ENCODE measurements at regions not wholly inside any gene's neighbourhood (a gene's known extent, or its start where the extent isn't known, plus 50 kb on each side); places are given as distances from the start of the nearest gene placed in this dataset.

DNA sequence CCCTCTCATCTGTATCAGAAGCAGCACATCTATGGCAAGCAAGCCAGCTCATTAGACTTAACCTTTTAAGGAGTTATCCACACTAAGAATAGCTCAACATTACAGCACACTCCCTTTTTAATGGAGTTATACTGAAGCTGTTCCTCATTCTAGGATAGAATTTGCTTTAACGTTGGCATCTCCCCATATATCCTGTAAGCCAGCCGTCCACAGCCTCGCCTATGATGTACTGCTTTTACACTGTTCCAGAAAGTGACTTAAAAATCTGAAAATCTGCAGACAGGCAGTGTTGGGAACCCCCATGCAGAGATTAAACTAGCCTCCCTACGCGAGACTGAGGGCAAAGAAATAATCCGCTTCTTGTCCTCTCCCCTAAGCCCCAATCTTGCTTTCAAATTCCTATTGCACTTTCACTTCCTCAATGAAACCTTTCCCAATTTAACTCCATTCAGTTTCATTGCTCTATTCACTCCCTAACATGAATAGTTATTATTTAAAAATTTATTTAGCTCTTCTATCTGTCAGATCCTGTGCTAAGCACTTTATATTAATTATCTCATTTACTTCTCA is 225.0 kb downstream of the BLID start:
- no peak for TF ChIP-seq CEBPB (IDR thresholded peaks at IDR 0.05)
- TF ChIP-seq TEAD4 (IDR thresholded peaks at IDR 0.05), result no peak
- TF ChIP-seq MAX (IDR thresholded peaks at IDR 0.05), result no peak
- TF ChIP-seq RAD21 (IDR thresholded peaks at IDR 0.05; ENCODE audit: low read depth), result no peak
- no peak for TF ChIP-seq YY1 (IDR thresholded peaks at IDR 0.05; ENCODE audit: low read depth)
- no peak for TF ChIP-seq CREB1 (IDR thresholded peaks at IDR 0.05; ENCODE audit: low read depth)
- TF ChIP-seq NFIC (IDR thresholded peaks at IDR 0.05), result no peak
- TF ChIP-seq EP300 (IDR thresholded peaks at IDR 0.05; ENCODE audit: borderline replicate concordance), result no peak
- no peak for TF ChIP-seq REST (IDR thresholded peaks at IDR 0.05; ENCODE audit: low read depth)
- no peak for TF ChIP-seq TCF12 (IDR thresholded peaks at IDR 0.05; ENCODE audit: low read depth)
- no peak for TF ChIP-seq ZBTB7A (IDR thresholded peaks at IDR 0.05; ENCODE audit: low read depth)
- no peak for TF ChIP-seq USF1 (IDR thresholded peaks at IDR 0.05)

GRCh38 chr11:121890377-121890776 is 225.6 kb downstream of the BLID start:
- TF ChIP-seq MAX (IDR thresholded peaks at IDR 0.05), result no peak
- TF ChIP-seq NFIC (IDR thresholded peaks at IDR 0.05), result peak; percentile 20; the same call in 1 of the 2 replicates

DNA sequence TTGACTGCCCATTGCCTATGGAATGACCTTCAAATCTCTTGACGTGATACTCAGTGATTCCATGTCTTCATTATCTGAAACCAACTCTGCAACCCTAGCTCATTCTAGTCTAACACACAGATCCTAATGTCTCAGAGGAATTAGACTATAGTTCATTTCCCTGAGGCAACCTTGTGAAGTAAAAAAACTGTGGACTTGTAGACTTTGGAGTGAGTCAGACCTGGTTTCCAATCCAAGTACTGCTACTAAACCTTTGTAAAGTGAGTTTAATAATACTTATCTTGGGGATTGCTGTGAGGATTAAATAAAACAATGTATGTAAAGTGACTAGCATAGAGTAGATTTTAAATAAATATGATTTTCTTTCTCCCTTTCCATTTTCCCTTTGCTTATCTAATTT is 226.1 kb downstream of the BLID start:
- no peak for TF ChIP-seq RAD21 (IDR thresholded peaks at IDR 0.05; ENCODE audit: low read depth)
- TF ChIP-seq FOXM1 (IDR thresholded peaks at IDR 0.05; ENCODE audit: borderline replicate concordance, low read depth), result no peak

DNA sequence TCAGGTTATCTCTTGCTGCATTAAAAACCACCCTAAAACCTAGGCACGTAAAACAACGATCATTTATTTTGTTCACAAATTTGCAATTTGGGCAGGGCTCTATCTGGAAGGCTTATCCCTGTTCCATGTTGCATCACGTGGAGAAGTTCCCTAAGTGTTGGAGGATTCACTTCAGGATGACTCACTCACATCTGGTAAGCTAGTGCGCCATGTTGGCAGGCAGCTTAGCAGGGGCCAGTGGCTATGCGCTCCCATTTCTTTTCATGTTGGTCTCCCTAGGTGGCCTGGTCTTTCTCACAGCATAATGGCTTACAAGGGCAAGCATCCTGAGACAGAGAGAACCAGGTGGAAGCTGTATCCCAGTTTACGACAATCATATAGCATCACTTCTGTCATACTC is 226.8 kb downstream of the BLID start:
- TF ChIP-seq MAX (IDR thresholded peaks at IDR 0.05), result no peak
- no peak for TF ChIP-seq CREB1 (IDR thresholded peaks at IDR 0.05; ENCODE audit: low read depth)
- TF ChIP-seq TAF1 (IDR thresholded peaks at IDR 0.05; ENCODE audit: low read depth), result no peak

DNA sequence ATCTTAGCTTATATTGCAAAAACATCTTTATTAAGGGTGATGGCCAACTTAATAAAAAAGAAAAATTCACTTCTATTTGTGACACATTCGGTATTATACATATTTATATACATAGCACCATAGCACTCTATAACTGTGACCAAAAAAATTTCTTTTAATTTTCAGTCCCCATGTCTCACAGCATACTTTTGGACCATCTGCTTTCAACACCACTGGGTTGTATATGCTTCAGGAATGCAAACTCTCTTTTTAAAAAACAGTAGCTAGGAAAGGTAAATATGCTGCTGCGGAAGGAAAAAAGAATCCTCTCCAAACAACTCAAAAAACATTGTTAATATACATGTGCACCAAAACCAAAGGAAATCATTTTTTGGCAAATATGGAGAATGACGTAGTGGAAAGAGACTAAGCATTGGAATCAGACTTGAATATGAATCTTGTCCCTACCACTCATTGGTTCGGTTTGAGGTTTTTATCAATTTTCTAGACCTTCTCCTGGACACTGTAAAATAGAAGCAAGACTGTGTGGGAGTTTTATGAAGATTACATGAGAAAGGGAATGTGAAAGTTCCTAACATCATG is 227.9 kb downstream of the BLID start:
- TF ChIP-seq EGR1 (IDR thresholded peaks at IDR 0.05) (no peak), CREB1 (IDR thresholded peaks at IDR 0.05; ENCODE audit: low read depth) (no peak), YY1 (IDR thresholded peaks at IDR 0.05; ENCODE audit: low read depth) (no peak), USF1 (IDR thresholded peaks at IDR 0.05) (no peak), REST (IDR thresholded peaks at IDR 0.05; ENCODE audit: low read depth) (no peak), ZBTB7A (IDR thresholded peaks at IDR 0.05; ENCODE audit: low read depth) (no peak), MAX (IDR thresholded peaks at IDR 0.05) (no peak), TEAD4 (IDR thresholded peaks at IDR 0.05) (no peak), EP300 (IDR thresholded peaks at IDR 0.05; ENCODE audit: borderline replicate concordance) (no peak), RAD21 (IDR thresholded peaks at IDR 0.05; ENCODE audit: low read depth) (no peak), TCF12 (IDR thresholded peaks at IDR 0.05; ENCODE audit: low read depth) (no peak), TAF1 (IDR thresholded peaks at IDR 0.05; ENCODE audit: low read depth) (no peak), CEBPB (IDR thresholded peaks at IDR 0.05) (no peak), NFIC (IDR thresholded peaks at IDR 0.05) (no peak), FOXM1 (IDR thresholded peaks at IDR 0.05; ENCODE audit: borderline replicate concordance, low read depth) (no peak)

- TF ChIP-seq TCF12 (IDR thresholded peaks at IDR 0.05; ENCODE audit: low read depth), result no peak
- no peak for TF ChIP-seq CEBPB (IDR thresholded peaks at IDR 0.05)
- no peak for TF ChIP-seq REST (IDR thresholded peaks at IDR 0.05; ENCODE audit: low read depth)
- TF ChIP-seq EP300 (IDR thresholded peaks at IDR 0.05; ENCODE audit: borderline replicate concordance), result no peak
- TF ChIP-seq EGR1 (IDR thresholded peaks at IDR 0.05), result no peak
- no peak for TF ChIP-seq ZBTB7A (IDR thresholded peaks at IDR 0.05; ENCODE audit: low read depth)
- TF ChIP-seq CREB1 (IDR thresholded peaks at IDR 0.05; ENCODE audit: low read depth), result no peak
- TF ChIP-seq NFIC (IDR thresholded peaks at IDR 0.05), result no peak
- no peak for TF ChIP-seq USF1 (IDR thresholded peaks at IDR 0.05)
- TF ChIP-seq MAX (IDR thresholded peaks at IDR 0.05), result no peak
- TF ChIP-seq RAD21 (IDR thresholded peaks at IDR 0.05; ENCODE audit: low read depth), result no peak
- TF ChIP-seq TEAD4 (IDR thresholded peaks at IDR 0.05), result no peak
- no peak for TF ChIP-seq FOXM1 (IDR thresholded peaks at IDR 0.05; ENCODE audit: borderline replicate concordance, low read depth)
Observed at GRCh38 chr11:121887569-121887968, 228.4 kb downstream of the BLID start.
